LoVo (cell line): ENCODE measurements at regions not wholly inside any gene's neighbourhood (a gene's known extent, or its start where the extent isn't known, plus 50 kb on each side); places are given as distances from the start of the nearest gene placed in this dataset.
"Not testable (repeated sequence)": the region's sequence is repeated elsewhere in the genome, so short reads cannot be mapped to it uniquely, and the experiment has no call there.

Experiments
- DNase-seq: peaks from one replicate; pipeline ENCODE4 v3.0.0-alpha.2; 2016; ENCODE audit warnings: low spot score

GRCh38 chr1:5733596-5733995 lies 258.6 kb downstream of the NPHP4 start:
- DNase-seq = no peak

GRCh38 chr1:5731110-5731423 lies 261.2 kb downstream of the NPHP4 start:
- no peak for DNase-seq

DNA sequence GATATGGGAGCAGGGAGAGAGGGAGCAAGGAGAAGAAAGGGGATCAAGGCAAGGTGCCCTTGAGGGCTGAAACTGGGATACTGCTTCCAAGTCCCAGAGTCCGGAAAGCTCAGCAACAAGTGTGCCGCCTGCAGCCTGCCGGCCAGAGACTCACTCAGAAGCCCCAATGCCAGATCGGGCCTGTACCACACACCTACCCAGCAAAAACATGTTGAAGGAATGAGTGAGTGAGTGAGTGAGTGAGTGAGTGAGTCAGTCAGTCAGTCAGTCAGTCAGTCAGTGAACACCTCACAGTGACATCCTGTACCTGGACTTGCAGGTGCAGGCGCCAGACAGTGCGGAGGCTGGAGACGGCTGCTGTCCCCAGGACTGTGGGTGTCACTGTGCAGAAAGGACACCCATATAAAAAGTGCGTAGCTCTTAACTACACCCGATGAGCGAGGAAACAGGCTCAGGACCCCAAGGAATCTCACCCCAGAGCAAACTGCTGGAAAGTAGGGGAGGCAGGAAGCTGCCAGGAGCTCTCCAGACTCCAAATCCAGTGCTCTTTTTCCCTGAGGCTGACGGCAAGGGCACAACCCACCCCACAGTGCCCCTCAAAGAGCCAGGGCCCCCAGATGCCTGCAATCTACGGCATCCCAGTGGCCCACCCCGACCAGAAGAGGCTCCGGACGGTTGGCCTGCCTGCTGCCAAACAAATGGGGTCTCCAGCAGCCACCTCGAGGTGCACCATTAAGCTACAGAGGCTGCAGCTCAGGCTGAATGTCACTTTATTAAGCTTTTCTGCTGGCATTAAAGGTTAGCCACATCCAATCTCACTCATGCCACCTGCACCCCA lies 261.7 kb downstream of the NPHP4 start:
- no peak for DNase-seq

DNA sequence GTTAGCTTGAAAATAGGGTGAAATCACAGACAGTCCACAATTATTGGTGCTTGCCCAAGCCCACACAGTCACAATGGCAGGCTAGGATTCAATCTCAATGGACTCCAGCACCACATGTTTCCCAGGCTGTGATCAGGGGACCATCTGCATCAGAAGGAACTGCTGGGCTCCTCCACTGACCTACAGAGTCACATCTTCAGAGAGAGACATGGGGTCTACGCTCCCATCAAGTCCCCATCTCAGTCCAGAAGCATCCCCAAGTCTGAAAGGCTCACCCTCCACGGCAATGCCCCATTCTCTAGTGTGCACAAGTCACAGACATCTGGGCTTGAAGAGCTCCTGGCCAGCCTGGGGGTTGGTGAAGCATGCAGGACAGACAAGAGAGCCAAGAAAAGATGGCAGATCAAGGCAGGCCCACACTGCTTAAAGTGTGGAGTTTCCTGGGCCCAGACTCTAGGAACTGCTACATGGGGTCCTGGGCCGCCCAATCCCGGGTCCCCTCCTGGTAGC lies 262.5 kb downstream of the NPHP4 start:
- no peak for DNase-seq

DNA sequence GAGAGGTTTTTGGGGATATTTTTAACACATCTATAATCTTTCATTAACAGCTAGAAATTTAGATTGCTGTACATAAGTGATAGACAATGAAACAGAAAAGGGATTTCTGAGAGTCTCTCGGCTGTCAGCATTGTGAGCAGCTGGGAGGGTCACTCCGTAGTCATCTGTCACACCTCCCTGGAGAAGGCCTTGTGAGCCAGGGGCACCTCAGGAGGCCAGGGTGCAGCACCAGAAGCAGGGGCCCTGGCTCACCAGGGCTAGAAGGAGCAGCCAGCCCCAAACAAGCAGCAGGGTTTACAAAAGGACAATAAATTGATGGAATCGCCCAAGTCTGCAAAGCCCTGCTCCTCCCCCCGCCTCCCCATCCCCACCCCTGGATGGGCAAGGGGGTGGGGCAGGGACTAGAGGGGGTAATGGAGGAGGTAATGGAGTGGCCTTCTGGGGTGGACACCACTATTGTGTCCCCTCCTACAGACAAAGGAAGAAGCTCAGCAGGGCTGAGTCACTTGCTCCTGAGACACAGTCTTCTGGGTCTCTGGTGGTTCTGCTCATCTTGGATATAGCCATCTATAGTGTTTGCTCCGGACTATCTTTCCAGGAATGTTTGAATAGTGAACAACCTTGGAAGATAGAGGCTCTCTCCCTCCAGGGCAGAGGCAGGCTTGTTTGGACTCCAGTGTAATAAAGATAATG lies 263.4 kb downstream of the NPHP4 start:
- no peak for DNase-seq

DNA sequence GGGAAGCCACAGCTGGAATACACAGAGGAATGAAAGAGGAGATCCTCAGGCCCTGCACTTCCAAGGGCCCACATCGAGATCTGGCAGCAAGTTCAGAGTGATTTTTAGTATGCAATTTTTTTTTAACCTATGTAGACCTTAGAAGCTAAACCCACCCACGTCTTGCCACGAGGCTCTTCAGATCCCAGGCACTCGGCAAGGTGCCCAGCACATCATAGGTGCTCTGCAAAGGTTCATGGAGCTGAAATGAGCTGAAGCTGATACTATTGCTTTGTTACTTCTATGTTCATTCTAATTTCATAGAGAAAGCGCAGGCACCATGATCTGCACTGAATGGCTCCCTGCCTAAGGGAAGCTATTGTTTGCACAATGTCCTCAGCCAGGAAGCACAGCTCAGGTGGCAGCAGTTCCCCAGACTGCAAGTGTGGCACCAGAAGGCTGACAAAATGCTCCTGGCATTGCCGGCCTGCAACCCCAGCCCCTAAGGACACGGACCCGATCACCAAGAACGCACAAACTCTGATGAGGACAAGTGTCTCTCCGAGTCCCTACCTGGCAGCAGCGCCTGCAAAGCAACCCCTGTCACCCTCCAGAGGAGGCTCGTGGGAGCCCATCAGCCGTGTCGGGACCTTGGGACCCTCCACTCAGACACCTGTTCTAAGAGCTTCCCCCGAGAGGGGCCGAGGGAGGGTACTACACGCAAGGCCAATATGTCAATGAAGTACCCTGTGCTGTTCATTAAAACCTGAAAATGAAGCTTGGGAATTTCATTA lies 264.2 kb downstream of the NPHP4 start:
- DNase-seq = no peak

GRCh38 chr1:5727191-5727590 lies 265.0 kb downstream of the NPHP4 start:
- DNase-seq = no peak

GRCh38 chr1:5726586-5727184 lies 265.5 kb downstream of the NPHP4 start:
- not testable (repeated sequence) for DNase-seq

GRCh38 chr1:5725855-5726585 lies 266.2 kb downstream of the NPHP4 start:
- DNase-seq = no peak

- no peak for DNase-seq
Observed at GRCh38 chr1:5725406-5725805, 266.8 kb downstream of the NPHP4 start.

GRCh38 chr1:5724847-5725246 lies 267.4 kb downstream of the NPHP4 start:
- no peak for DNase-seq

DNA sequence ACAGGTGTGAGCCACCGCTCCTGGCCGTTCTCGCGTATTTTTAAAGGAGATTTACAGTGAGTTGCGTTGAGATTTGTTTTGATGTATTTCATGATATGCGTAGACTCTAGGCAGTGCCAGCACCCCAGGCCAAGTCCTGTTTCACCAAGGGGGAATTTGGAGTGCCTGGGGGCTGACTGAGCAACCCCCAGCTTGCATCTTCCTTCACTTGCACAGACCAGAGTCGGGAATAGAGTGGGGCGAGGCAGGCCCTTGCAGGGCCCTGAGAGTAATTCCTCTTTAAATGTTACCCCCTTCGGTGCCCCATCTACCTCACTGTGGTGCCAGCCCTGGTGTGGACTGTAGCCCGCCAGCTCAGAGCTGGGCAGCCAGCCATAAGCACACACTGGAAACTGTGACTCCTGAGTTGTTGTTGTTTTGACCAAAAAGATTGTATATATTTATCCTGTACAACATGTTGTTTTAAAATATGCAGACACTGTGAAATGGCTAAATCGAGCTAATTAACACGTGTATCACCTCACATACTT lies 269.5 kb downstream of the NPHP4 start:
- no peak for DNase-seq

GRCh38 chr1:5721634-5722215 lies 270.5 kb downstream of the NPHP4 start:
- DNase-seq = no peak

- DNase-seq = no peak
Observed at GRCh38 chr1:5720936-5721335, 271.3 kb downstream of the NPHP4 start.

- DNase-seq = no peak
Observed at GRCh38 chr1:5720484-5720883, 271.7 kb downstream of the NPHP4 start.

- no peak for DNase-seq
Observed at GRCh38 chr1:5720045-5720444, 272.2 kb downstream of the NPHP4 start.

GRCh38 chr1:5718831-5719632 lies 273.2 kb downstream of the NPHP4 start:
- no peak for DNase-seq

DNA sequence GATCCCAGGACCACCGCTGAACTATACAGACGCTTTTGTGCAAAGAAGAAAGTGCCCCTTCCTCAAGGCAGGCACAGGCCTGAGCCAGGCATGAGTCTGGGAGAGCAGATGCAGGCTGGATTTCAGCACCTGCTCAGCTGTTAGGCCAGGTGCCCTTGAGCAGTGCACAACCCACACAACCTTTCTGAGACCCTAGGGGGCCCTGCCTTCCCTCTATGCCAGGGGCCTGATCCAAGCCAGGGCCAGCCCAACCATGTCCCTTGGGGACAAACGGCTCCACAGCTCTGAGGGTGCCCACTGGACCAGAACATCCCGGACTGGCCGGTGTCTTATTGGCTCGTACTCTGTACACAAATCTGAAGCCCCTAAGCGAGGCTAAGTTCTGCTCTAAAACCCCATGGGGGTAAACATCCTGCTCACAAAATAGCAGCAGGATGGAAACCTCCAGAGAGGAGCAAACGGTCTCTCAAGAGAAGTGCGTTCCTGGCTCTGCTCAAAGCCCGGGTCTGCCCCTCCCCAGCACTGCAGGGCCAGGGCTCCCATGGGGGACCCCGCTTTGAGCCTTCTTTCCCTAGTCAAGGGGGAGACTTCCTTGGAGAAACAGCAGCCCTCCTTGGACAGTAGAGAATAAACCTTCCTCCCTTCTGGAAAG lies 275.1 kb downstream of the NPHP4 start:
- no peak for DNase-seq

- no peak for DNase-seq
Observed at GRCh38 chr1:5716126-5716525, 276.1 kb downstream of the NPHP4 start.
